Adrenal gland (tissue), 5 donors: ENCODE measurements at regions not wholly inside any gene's neighbourhood (a gene's known extent, or its start where the extent isn't known, plus 50 kb on each side); places are given as distances from the start of the nearest gene placed in this dataset.

Experiments
- POLR2A ChIP-seq, 2 donors: fragments of 450-650 bp; IDR thresholded peaks; one replicate each; pipeline ENCODE4 v1.6.1; 2017; ENCODE audit warnings: antibody characterized with exemption in 2 of 2, mild to moderate bottlenecking in 2 of 2, moderate library complexity in 1 of 2
- TF ChIP-seq, protein P1 (sequence below), 6 experiments: fragments of 450-650 bp in 4 of 6; fragments of 200-600 bp in 2 of 6; sonication (generic) in 1 of 6; IDR thresholded peaks; 1 replicate in 5 of 6; 2 replicates in 1 of 6; pipeline versions ENCODE4 v1.5.1 to v1.8.0; 2016 to 2021; ENCODE audit warnings: antibody characterized with exemption in 6 of 6, mild to moderate bottlenecking in 2 of 6, moderate library complexity in 1 of 6
- donor health status: DM: no; HTN: no; CAD: no.

DNA sequence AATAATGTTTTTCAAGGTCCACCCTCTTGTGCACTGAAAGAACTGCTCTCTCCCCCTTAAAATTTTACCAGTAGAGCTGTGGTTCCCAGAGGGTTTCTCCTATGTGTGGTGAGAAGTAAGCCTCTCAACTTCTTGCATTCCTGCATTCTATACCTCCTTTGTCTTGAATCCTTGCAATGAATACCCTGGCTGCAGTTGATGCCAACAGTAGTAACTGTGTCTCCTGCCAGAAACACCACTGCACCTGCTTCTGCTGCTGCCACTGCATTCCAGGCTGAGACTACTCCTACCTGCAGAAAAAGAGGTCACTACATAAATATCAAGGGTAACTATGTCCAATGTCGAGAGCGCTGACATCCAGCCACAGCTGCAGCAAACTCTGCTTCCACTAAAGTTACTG lies 203.7 kb downstream of the TMEM167A start:
- TF ChIP-seq, protein P1, sequence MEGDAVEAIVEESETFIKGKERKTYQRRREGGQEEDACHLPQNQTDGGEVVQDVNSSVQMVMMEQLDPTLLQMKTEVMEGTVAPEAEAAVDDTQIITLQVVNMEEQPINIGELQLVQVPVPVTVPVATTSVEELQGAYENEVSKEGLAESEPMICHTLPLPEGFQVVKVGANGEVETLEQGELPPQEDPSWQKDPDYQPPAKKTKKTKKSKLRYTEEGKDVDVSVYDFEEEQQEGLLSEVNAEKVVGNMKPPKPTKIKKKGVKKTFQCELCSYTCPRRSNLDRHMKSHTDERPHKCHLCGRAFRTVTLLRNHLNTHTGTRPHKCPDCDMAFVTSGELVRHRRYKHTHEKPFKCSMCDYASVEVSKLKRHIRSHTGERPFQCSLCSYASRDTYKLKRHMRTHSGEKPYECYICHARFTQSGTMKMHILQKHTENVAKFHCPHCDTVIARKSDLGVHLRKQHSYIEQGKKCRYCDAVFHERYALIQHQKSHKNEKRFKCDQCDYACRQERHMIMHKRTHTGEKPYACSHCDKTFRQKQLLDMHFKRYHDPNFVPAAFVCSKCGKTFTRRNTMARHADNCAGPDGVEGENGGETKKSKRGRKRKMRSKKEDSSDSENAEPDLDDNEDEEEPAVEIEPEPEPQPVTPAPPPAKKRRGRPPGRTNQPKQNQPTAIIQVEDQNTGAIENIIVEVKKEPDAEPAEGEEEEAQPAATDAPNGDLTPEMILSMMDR (IDR thresholded peaks at IDR 0.05), result no peak
- TF ChIP-seq POLR2A (IDR thresholded peaks at IDR 0.05), result no peak
